Astrocyte (in vitro differentiated cells and primary cell): ENCODE measurements at regions not wholly inside any gene's neighbourhood (a gene's known extent, or its start where the extent isn't known, plus 50 kb on each side); places are given as distances from the start of the nearest gene placed in this dataset.
"Not testable (repeated sequence)": the region's sequence is repeated elsewhere in the genome, so short reads cannot be mapped to it uniquely, and the experiment has no call there.

ENCODE experiments used
- DNase-seq: peaks from one replicate; pipeline ENCODE4 v3.0.0-alpha.2; 2010; ENCODE audit warnings: low read depth
- FAIRE-seq: peaks from 2 replicates; lab custom pipeline; 2011; peaks lifted over from hg19 to GRCh38; lab: Jason Lieb, UNC
- H2AFZ ChIP-seq: 2 replicates; pipeline ENCODE4 v1.6.0; 2012; ENCODE audit warnings: low read depth, low read length, inconsistent platforms
- H3K27ac ChIP-seq: 2 replicates; pipeline ENCODE4 v1.5.1; 2011; ENCODE audit warnings: low read depth, low read length, inconsistent platforms
- H3K27me3 ChIP-seq: 2 replicates; pipeline ENCODE4 v1.6.0; 2011; ENCODE audit warnings: low read length, inconsistent platforms; ENCODE audit not compliant: insufficient read depth
- H3K36me3 ChIP-seq: 2 replicates; pipeline ENCODE4 v1.5.1; 2011; ENCODE audit warnings: low read length, inconsistent platforms; ENCODE audit not compliant: insufficient read depth
- H3K4me1 ChIP-seq: 2 replicates; pipeline ENCODE4 v1.5.1; 2011; ENCODE audit warnings: low read length, inconsistent platforms; ENCODE audit not compliant: insufficient read depth
- H3K4me2 ChIP-seq: 2 replicates; pipeline ENCODE4 v1.6.0; 2012; ENCODE audit warnings: low read length, inconsistent platforms
- H3K4me3 ChIP-seq: 2 replicates; pipeline ENCODE4 v1.5.1; 2011; ENCODE audit warnings: low read depth, mild to moderate bottlenecking, low read length, inconsistent platforms; ENCODE audit not compliant: insufficient read depth
- H3K79me2 ChIP-seq: 2 replicates; pipeline ENCODE4 v1.6.0; 2012; ENCODE audit warnings: mild to moderate bottlenecking, low read length, inconsistent platforms; ENCODE audit not compliant: insufficient read depth
- H3K9ac ChIP-seq: 2 replicates; pipeline ENCODE4 v1.6.0; 2012; ENCODE audit warnings: mild to moderate bottlenecking, low read length, inconsistent platforms
- H3K9me3 ChIP-seq: 2 replicates; pipeline ENCODE4 v1.5.1; 2012; ENCODE audit warnings: low read depth, mild to moderate bottlenecking, low read length, inconsistent platforms; ENCODE audit not compliant: insufficient read depth
- H4K20me1 ChIP-seq: 2 replicates; pipeline ENCODE4 v1.6.0; 2012; ENCODE audit warnings: low read length, inconsistent platforms; ENCODE audit not compliant: insufficient read depth
- H3K27ac Mint-ChIP-seq: one replicate; pipeline ENCODE4 v1.8.0; 2021; ENCODE audit warnings: mild to moderate bottlenecking, mixed read lengths; ENCODE audit not compliant: unreplicated experiment
- H3K27me3 Mint-ChIP-seq: one replicate; pipeline ENCODE4 v1.8.0; 2021; ENCODE audit warnings: low read depth, mixed read lengths; ENCODE audit not compliant: unreplicated experiment
- H3K36me3 Mint-ChIP-seq: one replicate; pipeline ENCODE4 v1.8.0; 2021; ENCODE audit warnings: low read depth, mixed read lengths; ENCODE audit not compliant: unreplicated experiment
- H3K4me1 Mint-ChIP-seq: one replicate; pipeline ENCODE4 v1.8.0; 2021; ENCODE audit warnings: low read depth, mixed read lengths; ENCODE audit not compliant: unreplicated experiment
- H3K4me3 Mint-ChIP-seq: one replicate; pipeline ENCODE4 v1.8.0; 2021; ENCODE audit warnings: mild to moderate bottlenecking, moderate library complexity, mixed read lengths; ENCODE audit not compliant: unreplicated experiment
- H3K9me3 Mint-ChIP-seq: one replicate; pipeline ENCODE4 v1.8.0; 2021; ENCODE audit warnings: mild to moderate bottlenecking, mixed read lengths; ENCODE audit not compliant: unreplicated experiment
- CTCF ChIP-seq: IDR thresholded peaks from 2 replicates; pipeline ENCODE4 v1.5.1; 2011; ENCODE audit warnings: low read depth, mild to moderate bottlenecking, inconsistent platforms, low read length, moderate library complexity; ENCODE audit not compliant: insufficient read depth
- EZH2 ChIP-seq: IDR thresholded peaks from 2 replicates; pipeline ENCODE4 v1.6.1; 2012; ENCODE audit warnings: mild to moderate bottlenecking, low read length, inconsistent platforms; ENCODE audit not compliant: insufficient read depth

DNA sequence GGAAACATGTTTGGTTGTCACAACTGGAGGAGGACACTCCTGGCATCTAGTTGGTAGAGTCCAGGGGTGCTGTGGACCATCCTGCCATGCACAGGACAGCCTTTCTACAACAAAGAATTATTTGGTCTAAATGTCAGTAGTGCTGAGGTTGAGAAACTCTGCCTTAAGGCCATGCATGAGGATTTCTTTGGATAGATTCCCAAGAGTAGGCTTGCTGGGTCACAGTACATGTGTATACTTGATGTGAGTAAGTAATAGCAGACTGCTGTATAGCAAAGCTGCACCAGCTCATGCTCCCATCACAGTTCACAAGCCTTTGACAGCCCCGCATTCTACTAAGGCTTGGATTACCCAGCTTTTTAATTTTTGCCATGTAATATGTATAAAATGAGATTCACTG, 151.3 kb downstream of the MFSD1 start:
- DNase-seq, result no peak
- no peaks in the 10 kb centered on the region for H3K27me3 ChIP-seq
- H3K9me3 ChIP-seq, result no peaks in the 10 kb centered on the region
- H4K20me1 ChIP-seq, result no peaks in the 10 kb centered on the region
- TF ChIP-seq EZH2, result no peak
- no peak for TF ChIP-seq CTCF
- no peak overlapping the region for H3K27ac ChIP-seq
- H3K27ac Mint-ChIP-seq, result no peak overlapping the region
- no peaks in the 10 kb centered on the region for H3K9me3 Mint-ChIP-seq
- no peak overlapping the region for H3K4me3 Mint-ChIP-seq
- no peaks in the 10 kb centered on the region for H3K36me3 ChIP-seq
- H3K4me3 ChIP-seq, result no peak overlapping the region
- H3K36me3 Mint-ChIP-seq, result no peaks in the 10 kb centered on the region
- H3K4me1 Mint-ChIP-seq, result no peaks in the 10 kb centered on the region
- H3K4me1 ChIP-seq, result no peaks in the 10 kb centered on the region
- H3K9ac ChIP-seq, result no peak overlapping the region
- H3K27me3 Mint-ChIP-seq, result no peaks in the 10 kb centered on the region
- FAIRE-seq, result no peak
- H3K79me2 ChIP-seq, result no peaks in the 10 kb centered on the region
- no peak overlapping the region for H2AFZ ChIP-seq
- no peak overlapping the region for H3K4me2 ChIP-seq

DNA sequence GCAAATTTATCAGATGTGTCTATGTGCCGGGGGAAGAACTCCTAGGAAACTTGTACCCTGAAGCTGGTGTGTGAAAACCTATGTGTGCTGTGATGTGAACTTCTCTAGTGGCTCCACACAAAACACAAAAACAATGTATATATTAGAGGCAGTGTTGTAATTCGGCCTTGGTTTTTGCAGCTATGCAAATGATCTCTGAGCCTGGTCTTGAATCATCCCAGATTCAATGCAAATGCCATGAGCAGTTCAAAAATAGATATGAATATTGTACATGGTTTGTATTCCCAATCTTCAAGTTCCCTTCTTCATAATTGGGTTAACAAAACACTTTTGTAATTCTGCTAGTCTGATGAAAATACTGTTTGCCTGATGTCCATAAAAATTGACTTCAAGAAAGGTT, 152.6 kb downstream of the MFSD1 start:
- no peak overlapping the region for H3K9ac ChIP-seq
- TF ChIP-seq CTCF (no peak), EZH2 (no peak)
- no peaks in the 10 kb centered on the region for H3K27me3 Mint-ChIP-seq
- no peak overlapping the region for H3K4me2 ChIP-seq
- H3K4me3 Mint-ChIP-seq, result no peak overlapping the region
- peaks cover 2% of the 10 kb centered on the region for H3K27me3 ChIP-seq
- no peaks in the 10 kb centered on the region for H3K79me2 ChIP-seq
- H3K9me3 ChIP-seq, result no peaks in the 10 kb centered on the region
- no peaks in the 10 kb centered on the region for H3K4me1 Mint-ChIP-seq
- no peak overlapping the region for H2AFZ ChIP-seq
- no peak overlapping the region for H3K4me3 ChIP-seq
- no peak for FAIRE-seq
- H3K9me3 Mint-ChIP-seq, result no peaks in the 10 kb centered on the region
- H3K36me3 ChIP-seq, result no peaks in the 10 kb centered on the region
- H4K20me1 ChIP-seq, result no peaks in the 10 kb centered on the region
- H3K27ac Mint-ChIP-seq, result no peak overlapping the region
- no peak for DNase-seq
- H3K4me1 ChIP-seq, result no peaks in the 10 kb centered on the region
- H3K27ac ChIP-seq, result no peak overlapping the region
- no peaks in the 10 kb centered on the region for H3K36me3 Mint-ChIP-seq

- H3K27me3 Mint-ChIP-seq, H3K9me3 Mint-ChIP-seq, H3K36me3 Mint-ChIP-seq, H3K4me2 ChIP-seq, H3K9me3 ChIP-seq, H3K4me1 ChIP-seq, H3K79me2 ChIP-seq, DNase-seq, H3K27me3 ChIP-seq, H3K4me1 Mint-ChIP-seq, H3K27ac Mint-ChIP-seq, H3K36me3 ChIP-seq, FAIRE-seq, H3K4me3 ChIP-seq, H4K20me1 ChIP-seq, H3K9ac ChIP-seq, H2AFZ ChIP-seq, H3K27ac ChIP-seq, H3K4me3 Mint-ChIP-seq: not testable (repeated sequence)
Measured at GRCh38 chr3:158957777-158958176, 155.9 kb downstream of the MFSD1 start.
